Pulmonary artery endothelial cell (primary cell): ENCODE measurements at regions not wholly inside any gene's neighbourhood (a gene's known extent, or its start where the extent isn't known, plus 50 kb on each side); places are given as distances from the start of the nearest gene placed in this dataset.

Experiments used
- DNase-seq: peaks from one replicate; pipeline ENCODE4 v3.0.0-alpha.2; 2011; ENCODE audit warnings: low read depth, low spot score

- no peak for DNase-seq
These were observed 276.7 kb downstream of the DSEL start for GRCh38 chr18:67239826-67240225.

GRCh38 chr18:67232991-67233390 is 283.5 kb downstream of the DSEL start:
- DNase-seq = no peak

GRCh38 chr18:67232406-67232805 is 284.1 kb downstream of the DSEL start:
- DNase-seq = peak; percentile 94

- DNase-seq = no peak
These were observed 293.6 kb downstream of the DSEL start for GRCh38 chr18:67222887-67223286.

- peak; percentile 40 for DNase-seq
These were observed 296.7 kb downstream of the DSEL start for GRCh38 chr18:67219821-67220220.

- no peak for DNase-seq
These were observed 298.0 kb downstream of the DSEL start for GRCh38 chr18:67218556-67218955.

GRCh38 chr18:67217551-67218166 is 298.9 kb downstream of the DSEL start:
- DNase-seq = peak; percentile 33

- DNase-seq = no peak
These were observed 299.7 kb downstream of the DSEL start for GRCh38 chr18:67216846-67217245.

GRCh38 chr18:67215686-67216085 is 300.8 kb downstream of the DSEL start:
- DNase-seq = no peak

- DNase-seq = no peak
These were observed 304.9 kb downstream of the DSEL start for GRCh38 chr18:67211646-67212045.

- no peak for DNase-seq
These were observed 315.9 kb downstream of the DSEL start for GRCh38 chr18:67200665-67201064.

GRCh38 chr18:67199993-67200617 is 316.4 kb downstream of the DSEL start:
- no peak for DNase-seq

- DNase-seq = peak; percentile 1
These were observed 321.6 kb downstream of the DSEL start for GRCh38 chr18:67194886-67195285.

GRCh38 chr18:67192535-67192934 is 324.0 kb downstream of the DSEL start:
- DNase-seq = no peak

- DNase-seq = no peak
These were observed 333.1 kb downstream of the DSEL start for GRCh38 chr18:67183398-67183797.

GRCh38 chr18:67179726-67180125 is 336.8 kb downstream of the DSEL start:
- no peak for DNase-seq

- DNase-seq = no peak
These were observed 356.9 kb downstream of the DSEL start for GRCh38 chr18:67159662-67160061.

- no peak for DNase-seq
These were observed 361.5 kb downstream of the DSEL start for GRCh38 chr18:67154979-67155378.

GRCh38 chr18:67151366-67151765 is 365.2 kb downstream of the DSEL start:
- no peak for DNase-seq

- no peak for DNase-seq
These were observed 370.8 kb downstream of the DSEL start for GRCh38 chr18:67145586-67146292.

GRCh38 chr18:67144329-67144728 is 372.2 kb downstream of the DSEL start:
- no peak for DNase-seq

GRCh38 chr18:67143028-67143427 is 373.5 kb downstream of the DSEL start:
- DNase-seq = no peak

- DNase-seq = no peak
These were observed 373.9 kb downstream of the DSEL start for GRCh38 chr18:67142604-67143003.
